ENCODE measurements at regions not wholly inside any gene's neighbourhood (a gene's known extent, or its start where the extent isn't known, plus 50 kb on each side); places are given as distances from the start of the nearest gene placed in this dataset.

GRCh38 chr3:13168391-13168790 is 95.2 kb upstream of the IQSEC1 start:
- no peak for DNase-seq

- no peak for DNase-seq
Measured at GRCh38 chr3:13167829-13168228, 94.6 kb upstream of the IQSEC1 start.

- DNase-seq, result no peak
Measured at GRCh38 chr3:13167064-13167743, 94.0 kb upstream of the IQSEC1 start.

GRCh38 chr3:13166243-13167063 is 93.2 kb upstream of the IQSEC1 start:
- no peak for DNase-seq

- DNase-seq, result no peak
Measured at GRCh38 chr3:13165576-13165975, 92.3 kb upstream of the IQSEC1 start.

GRCh38 chr3:13164893-13165492 is 91.8 kb upstream of the IQSEC1 start:
- no peak for DNase-seq

- DNase-seq, result no peak
Measured at GRCh38 chr3:13163848-13164382, 90.7 kb upstream of the IQSEC1 start.

- no peak for DNase-seq
Measured at GRCh38 chr3:13162549-13163320, 89.5 kb upstream of the IQSEC1 start.

GRCh38 chr3:13161771-13162535 is 88.7 kb upstream of the IQSEC1 start:
- no peak for DNase-seq

GRCh38 chr3:13161021-13161759 is 88.0 kb upstream of the IQSEC1 start:
- no peak for DNase-seq

- DNase-seq, result no peak
Measured at GRCh38 chr3:13160619-13161018, 87.4 kb upstream of the IQSEC1 start.

GRCh38 chr3:13159890-13160289 is 86.7 kb upstream of the IQSEC1 start:
- no peak for DNase-seq

GRCh38 chr3:13158871-13159270 is 85.6 kb upstream of the IQSEC1 start:
- no peak for DNase-seq

- DNase-seq, result no peak
Measured at GRCh38 chr3:13158408-13158807, 85.2 kb upstream of the IQSEC1 start.

- no peak for DNase-seq
Measured at GRCh38 chr3:13157986-13158385, 84.8 kb upstream of the IQSEC1 start.

GRCh38 chr3:13152826-13153710 is 79.8 kb upstream of the IQSEC1 start:
- DNase-seq, result no peak

GRCh38 chr3:13150624-13151023 is 77.4 kb upstream of the IQSEC1 start:
- no peak for DNase-seq

- no peak for DNase-seq
Measured at GRCh38 chr3:13149330-13150108, 76.3 kb upstream of the IQSEC1 start.

- DNase-seq, result no peak
Measured at GRCh38 chr3:13148561-13149329, 75.5 kb upstream of the IQSEC1 start.

Data from CD4-positive, alpha-beta T cell treated with Interleukin-12 subunit alpha and Interleukin-12 subunit beta, for 1 hour (primary cell).